HUES64 (cell line): ENCODE measurements at regions not wholly inside any gene's neighbourhood (a gene's known extent, or its start where the extent isn't known, plus 50 kb on each side); places are given as distances from the start of the nearest gene placed in this dataset.

ENCODE experiments used
- H3K27ac ChIP-seq: 2 replicates; pipeline ENCODE4 v1.7.0; 2013; ENCODE audit warnings: low read depth, low read length, inconsistent platforms
- H3K27me3 ChIP-seq: 2 replicates; pipeline ENCODE4 v1.6.1; 2013; ENCODE audit warnings: mild to moderate bottlenecking, low read length; ENCODE audit not compliant: insufficient read depth
- H3K36me3 ChIP-seq: 2 replicates; pipeline ENCODE4 v1.6.1; 2013; ENCODE audit warnings: mild to moderate bottlenecking, low read length; ENCODE audit not compliant: insufficient read depth
- H3K4me1 ChIP-seq: 2 replicates; pipeline ENCODE4 v1.6.1; 2013; ENCODE audit warnings: mild to moderate bottlenecking, low read length, moderate library complexity; ENCODE audit not compliant: insufficient read depth
- H3K4me3 ChIP-seq: 2 replicates; pipeline ENCODE4 v1.5.1; 2013; ENCODE audit warnings: mild to moderate bottlenecking, low read length, moderate library complexity
- H3K9ac ChIP-seq: 2 replicates; pipeline ENCODE4 v1.6.1; 2013; ENCODE audit warnings: mild to moderate bottlenecking, low read depth, low read length
- H3K9me3 ChIP-seq: 2 replicates; pipeline ENCODE4 v1.6.1; 2013; ENCODE audit warnings: low read depth, low read length; ENCODE audit not compliant: insufficient read depth
- WGBS: fragments of 150-250, 120-280 bp; methylation state at CpG from one replicate; pipeline ENCODE4 v1.1.7; 2013; ENCODE audit warnings: missing lambda C conversion rate; 5-methylcytosine and 5-hydroxymethylcytosine counted together

DNA sequence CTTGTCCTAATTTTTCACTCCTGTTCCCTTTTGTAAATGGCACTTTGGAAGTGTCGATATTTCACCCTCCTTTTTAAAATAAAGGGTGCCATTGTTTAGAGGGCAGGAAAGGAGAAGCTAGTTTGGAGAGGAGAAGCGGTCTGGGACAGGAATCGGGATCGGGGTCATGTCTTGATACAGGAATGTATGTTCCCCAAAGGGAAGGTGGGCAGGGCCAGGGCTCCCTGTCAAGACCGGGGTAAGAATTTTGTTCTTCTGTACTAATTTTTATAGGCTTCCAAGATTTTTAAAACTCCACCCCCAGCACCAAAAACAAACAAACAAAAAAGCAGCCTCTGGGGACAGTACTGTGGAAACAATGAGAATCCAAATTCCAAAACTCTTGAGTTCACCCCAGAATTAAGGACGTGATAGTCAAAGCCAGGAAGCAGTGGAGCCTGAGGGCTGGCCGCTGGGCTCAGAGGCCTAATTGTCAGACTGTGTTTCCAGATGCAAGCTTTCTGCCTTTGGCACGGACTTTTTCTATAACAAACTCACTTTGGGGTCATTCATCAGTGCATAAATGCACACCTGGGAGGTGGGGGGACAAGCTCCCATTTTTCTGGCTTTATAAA is 250.4 kb upstream of the SIX2 start:
- Histone ChIP-seq H3K27ac (no peak overlapping the region), H3K9ac (no peak overlapping the region), H3K36me3 (no peaks in the 10 kb centered on the region), H3K4me3 (no peak overlapping the region), H3K4me1 (peaks cover 48% of the 10 kb centered on the region), H3K27me3 (no peaks in the 10 kb centered on the region), H3K9me3 (0 out of 2 replicates have a peak, but pooled peaks cover 2% of the 10 kb centered on the region)
- WGBS, result 75% methylated on average over 7 of the region's 8 CpGs

DNA sequence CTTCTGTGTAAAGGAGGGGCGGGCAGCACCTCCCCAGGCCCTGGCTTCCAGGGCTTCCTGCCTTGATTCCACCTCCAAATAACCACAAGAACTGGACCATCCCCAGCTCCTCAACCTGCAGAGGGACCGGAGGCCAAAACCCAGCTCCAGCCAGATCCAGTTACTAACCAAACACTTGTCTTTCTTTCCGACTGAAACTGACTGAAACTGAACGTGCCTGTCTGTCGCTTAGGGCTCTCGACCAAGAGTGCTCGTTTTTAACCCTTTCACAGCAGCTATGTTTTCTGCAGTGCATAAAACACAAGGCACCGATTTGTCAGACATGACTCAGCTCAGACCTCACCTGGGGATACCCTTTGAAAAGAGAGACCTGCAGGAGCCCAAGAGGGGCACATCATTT is 249.9 kb upstream of the SIX2 start:
- Histone ChIP-seq H3K4me1 (peaks cover 48% of the 10 kb centered on the region), H3K4me3 (no peak overlapping the region), H3K27me3 (no peaks in the 10 kb centered on the region; the same call in 1 of the 2 replicates), H3K9me3 (0 out of 2 replicates have a peak, but pooled peaks cover 2% of the 10 kb centered on the region), H3K27ac (no peak overlapping the region), H3K9ac (no peak overlapping the region), H3K36me3 (no peaks in the 10 kb centered on the region)
- WGBS, result 33% methylated on average over 8 of the region's 8 CpGs

DNA sequence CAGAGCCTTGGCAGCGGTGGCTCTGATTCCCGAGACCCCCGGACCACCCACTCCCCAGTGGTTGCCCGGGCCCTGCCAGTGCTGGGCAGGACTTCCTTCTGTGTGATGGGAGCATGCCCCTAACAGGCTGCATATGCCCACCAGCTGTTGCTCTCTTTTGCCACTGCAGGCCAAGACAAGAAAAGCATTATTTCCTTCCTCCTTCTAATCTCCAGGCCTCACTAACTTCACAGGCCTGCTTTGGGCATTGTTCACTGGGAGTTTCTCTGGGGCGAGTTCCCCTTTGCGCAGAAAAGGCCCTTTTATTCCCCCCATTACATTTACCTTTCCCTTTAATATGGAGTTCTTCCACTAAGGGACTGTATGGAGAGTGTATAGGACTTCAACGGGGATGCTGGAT is 249.1 kb upstream of the SIX2 start:
- no peak overlapping the region for H3K4me3 ChIP-seq
- H3K9ac ChIP-seq, result no peak overlapping the region
- H3K36me3 ChIP-seq, result no peaks in the 10 kb centered on the region
- 78% methylated on average over 7 of the region's 7 CpGs for WGBS
- 0 out of 2 replicates have a peak, but pooled peaks cover 2% of the 10 kb centered on the region for H3K9me3 ChIP-seq
- H3K27me3 ChIP-seq, result no peaks in the 10 kb centered on the region; the same call in 1 of the 2 replicates
- peaks cover 48% of the 10 kb centered on the region for H3K4me1 ChIP-seq
- no peak overlapping the region for H3K27ac ChIP-seq

DNA sequence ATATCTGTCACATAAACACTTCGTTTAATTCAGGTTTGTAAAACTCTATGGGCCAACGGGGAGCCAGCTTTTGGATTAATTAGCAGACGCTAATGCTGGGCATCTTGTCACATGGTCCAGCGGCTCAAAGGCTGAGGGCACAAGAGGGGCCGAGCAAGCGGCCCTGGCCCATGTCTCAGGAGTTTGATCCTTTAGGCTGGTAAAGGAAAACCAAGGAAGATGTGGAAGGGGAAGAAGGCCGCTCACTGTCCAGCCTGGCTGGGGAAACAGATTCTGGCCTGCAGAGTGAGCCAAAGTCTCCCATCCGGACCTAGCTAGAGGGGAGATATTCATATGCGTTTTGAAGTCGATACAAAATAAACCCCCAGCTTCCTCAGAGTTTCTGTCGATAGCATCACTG is 248.6 kb upstream of the SIX2 start:
- H3K4me3 ChIP-seq, result no peak overlapping the region
- H3K9me3 ChIP-seq, result 0 out of 2 replicates have a peak, but pooled peaks cover 2% of the 10 kb centered on the region
- H3K27ac ChIP-seq, result 0 out of 2 replicates have a peak overlapping the region, but pooled peaks have one; percentile 17
- 56% methylated on average over 9 of the region's 11 CpGs for WGBS
- H3K4me1 ChIP-seq, result peaks cover 48% of the 10 kb centered on the region
- no peaks in the 10 kb centered on the region for H3K36me3 ChIP-seq
- H3K9ac ChIP-seq, result no peak overlapping the region
- H3K27me3 ChIP-seq, result no peaks in the 10 kb centered on the region; the same call in 1 of the 2 replicates

DNA sequence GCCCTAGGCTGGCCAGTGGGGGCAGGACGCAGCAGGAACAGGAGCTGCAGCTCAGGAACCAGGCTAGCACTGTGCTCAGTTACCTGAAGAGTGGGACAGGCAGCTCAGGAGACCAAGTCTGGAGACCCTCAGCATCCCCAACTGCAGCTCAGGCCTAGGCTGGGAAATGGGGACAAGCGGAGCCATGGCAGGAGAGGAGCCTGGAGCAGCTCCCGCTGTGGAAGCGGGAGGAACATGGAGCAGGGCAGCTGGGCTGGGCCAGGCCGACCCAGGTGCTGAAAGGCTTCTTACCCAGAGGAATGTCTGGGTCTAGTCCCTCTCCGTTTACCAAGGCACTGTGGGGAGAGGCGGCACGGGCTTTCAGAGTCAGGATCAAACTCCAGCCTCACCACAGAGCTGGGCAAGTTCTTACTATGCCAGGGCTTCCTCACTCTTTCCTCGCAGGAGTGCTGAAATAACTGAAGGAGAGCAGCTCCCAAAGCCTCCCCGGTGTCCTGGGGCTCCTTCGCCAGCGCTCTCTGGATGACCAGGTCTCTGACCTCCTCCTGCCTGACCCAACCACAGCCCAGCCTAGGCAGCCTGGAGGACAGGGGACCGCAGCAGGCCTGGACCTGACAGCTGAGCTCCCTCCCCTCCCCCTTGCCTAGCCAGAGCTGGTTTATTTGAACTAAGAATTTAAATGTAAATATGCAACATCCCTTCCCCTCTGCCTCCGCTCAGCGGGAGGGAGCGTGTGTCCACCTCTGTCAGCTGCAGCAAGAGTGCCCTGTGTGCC is 247.8 kb upstream of the SIX2 start:
- Histone ChIP-seq H3K9me3 (0 out of 2 replicates have a peak, but pooled peaks cover 2% of the 10 kb centered on the region), H3K36me3 (no peaks in the 10 kb centered on the region), H3K9ac (no peak overlapping the region), H3K4me1 (peaks cover 48% of the 10 kb centered on the region), H3K27me3 (no peaks in the 10 kb centered on the region; the same call in 1 of the 2 replicates), H3K4me3 (no peak overlapping the region), H3K27ac (no peak overlapping the region)
- WGBS, result 35% methylated on average over 15 of the region's 16 CpGs

DNA sequence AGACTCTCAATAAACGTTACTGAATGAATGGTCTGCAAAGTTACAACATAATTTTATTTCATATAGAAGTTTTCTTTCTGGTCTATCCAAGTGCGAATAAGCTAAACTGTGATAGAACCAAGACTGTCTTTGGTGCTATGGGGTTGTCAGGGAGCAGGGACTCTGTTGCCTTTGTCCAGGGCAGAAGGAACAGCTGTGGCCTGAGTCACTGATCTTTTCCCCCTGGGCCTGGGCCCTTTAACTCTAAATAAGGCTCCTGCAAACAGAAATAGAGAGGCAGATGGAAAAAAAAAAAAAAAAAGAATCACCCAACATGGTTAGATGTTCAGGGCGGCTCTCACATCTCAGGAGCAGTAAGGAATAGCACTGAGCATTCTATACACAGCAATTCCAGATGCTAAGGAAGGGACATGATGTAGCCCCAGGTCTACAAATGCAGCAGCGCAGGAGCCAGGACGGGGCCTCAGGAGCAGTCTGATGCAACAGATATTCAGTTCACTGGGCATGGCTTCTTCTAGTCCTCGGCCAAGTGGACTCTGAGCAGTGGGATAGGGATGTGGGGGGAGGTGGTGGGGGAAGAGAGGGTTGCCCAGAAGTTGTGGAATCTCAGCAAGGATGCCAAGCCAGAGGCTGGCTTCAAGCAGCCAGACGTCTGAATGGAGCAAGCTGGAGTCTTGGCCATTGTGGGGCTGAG is 247.1 kb upstream of the SIX2 start:
- Histone ChIP-seq H3K4me3 (no peak overlapping the region), H3K36me3 (no peaks in the 10 kb centered on the region), H3K4me1 (peaks cover 48% of the 10 kb centered on the region), H3K27ac (no peak overlapping the region), H3K9ac (no peak overlapping the region), H3K9me3 (0 out of 2 replicates have a peak, but pooled peaks cover 2% of the 10 kb centered on the region), H3K27me3 (no peaks in the 10 kb centered on the region; the same call in 1 of the 2 replicates)
- 85% methylated on average over 6 of the region's 7 CpGs for WGBS

DNA sequence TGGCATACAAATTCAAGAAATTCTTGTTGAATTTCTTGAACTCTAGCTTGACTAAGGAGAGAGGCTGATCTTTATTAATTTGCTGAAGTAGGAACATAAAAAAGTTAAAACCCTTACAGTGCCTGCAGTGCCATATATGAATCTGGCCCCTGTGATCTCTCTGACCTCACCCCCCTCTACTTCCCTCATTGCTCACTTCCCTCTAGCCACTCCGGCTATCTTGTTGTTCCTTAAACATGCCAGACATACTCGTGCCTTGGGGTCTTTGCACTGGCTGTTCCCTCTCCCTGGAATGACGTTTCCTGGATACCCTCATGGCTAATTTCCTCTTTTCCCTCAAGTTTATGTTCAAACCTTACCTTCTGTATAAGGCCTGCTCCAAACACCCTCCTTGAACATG is 246.3 kb upstream of the SIX2 start:
- peaks cover 46% of the 10 kb centered on the region for H3K4me1 ChIP-seq
- no peak overlapping the region for H3K9ac ChIP-seq
- H3K4me3 ChIP-seq, result no peak overlapping the region
- H3K9me3 ChIP-seq, result no peaks in the 10 kb centered on the region
- H3K27me3 ChIP-seq, result no peaks in the 10 kb centered on the region; the same call in 1 of the 2 replicates
- H3K27ac ChIP-seq, result no peak overlapping the region
- 81% methylated on average over 3 of the region's 3 CpGs for WGBS
- no peaks in the 10 kb centered on the region for H3K36me3 ChIP-seq

DNA sequence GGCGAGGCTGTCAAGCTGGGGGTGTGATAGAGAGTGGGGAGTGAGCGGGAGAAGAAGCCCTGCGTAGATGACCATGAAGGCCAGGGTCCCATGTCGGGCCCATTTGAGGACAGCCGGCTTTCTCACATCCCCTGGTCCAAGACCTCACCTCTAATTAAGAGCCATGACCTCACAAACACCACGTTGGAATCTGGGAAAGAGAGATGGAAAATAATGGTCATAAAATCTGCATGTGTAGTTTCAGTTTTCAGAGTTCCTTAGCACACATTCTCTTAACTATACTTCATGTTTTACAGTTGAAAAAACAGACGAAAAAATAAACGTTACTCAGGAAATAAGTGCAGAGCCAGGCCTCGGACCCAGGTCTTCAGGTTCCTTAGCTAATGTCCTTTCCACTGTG is 244.8 kb upstream of the SIX2 start:
- H3K9ac ChIP-seq, result no peak overlapping the region
- 93% methylated on average over 6 of the region's 9 CpGs for WGBS
- H3K36me3 ChIP-seq, result no peaks in the 10 kb centered on the region
- no peaks in the 10 kb centered on the region for H3K9me3 ChIP-seq
- H3K4me3 ChIP-seq, result no peak overlapping the region
- peaks cover 31% of the 10 kb centered on the region for H3K4me1 ChIP-seq
- H3K27me3 ChIP-seq, result no peaks in the 10 kb centered on the region; the same call in 1 of the 2 replicates
- no peak overlapping the region for H3K27ac ChIP-seq

DNA sequence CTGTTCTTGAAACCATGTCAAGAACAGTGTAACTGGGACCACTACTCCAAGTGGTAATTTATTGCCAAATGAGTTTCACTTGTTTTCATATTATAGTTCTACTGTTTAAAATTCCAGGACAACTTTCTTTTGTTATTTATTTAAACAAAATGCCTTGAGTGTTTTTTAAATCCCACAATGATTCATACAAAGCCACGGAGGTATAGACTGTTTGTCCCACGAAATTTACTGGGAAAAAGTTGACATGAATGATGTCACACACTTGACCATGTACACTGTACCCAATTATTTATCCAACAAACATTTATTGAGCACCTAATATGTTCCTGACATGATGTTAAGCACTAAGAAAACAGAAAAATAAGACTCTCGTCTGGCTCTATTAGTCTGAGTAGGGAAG is 243.9 kb upstream of the SIX2 start:
- Histone ChIP-seq H3K27me3 (no peaks in the 10 kb centered on the region; the same call in 1 of the 2 replicates), H3K4me3 (no peak overlapping the region), H3K9me3 (no peaks in the 10 kb centered on the region), H3K27ac (no peak overlapping the region), H3K4me1 (peaks cover 22% of the 10 kb centered on the region), H3K9ac (no peak overlapping the region), H3K36me3 (no peaks in the 10 kb centered on the region)
- 82% methylated on average over 2 of the region's 3 CpGs for WGBS

DNA sequence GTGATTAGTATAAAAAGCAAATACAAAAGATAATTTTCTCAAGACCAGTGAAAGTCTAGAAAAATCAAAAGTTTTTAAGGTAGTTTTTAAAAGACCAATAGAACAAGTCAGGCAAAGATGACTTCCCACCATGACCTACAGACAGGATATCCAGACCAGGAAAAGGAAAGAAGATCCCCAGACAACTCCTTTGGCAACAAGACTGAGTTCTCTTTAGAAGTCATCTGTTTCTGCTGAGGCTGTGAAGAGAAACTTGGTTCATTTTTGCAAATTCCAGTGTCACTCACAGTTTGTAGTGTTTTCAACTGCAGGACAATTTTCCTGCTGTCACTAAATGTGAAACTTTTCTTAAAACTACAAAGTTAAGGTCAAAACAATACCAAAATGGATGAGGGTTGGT is 240.9 kb upstream of the SIX2 start:
- H3K4me1 ChIP-seq, result no peaks in the 10 kb centered on the region
- H3K27ac ChIP-seq, result no peak overlapping the region

DNA sequence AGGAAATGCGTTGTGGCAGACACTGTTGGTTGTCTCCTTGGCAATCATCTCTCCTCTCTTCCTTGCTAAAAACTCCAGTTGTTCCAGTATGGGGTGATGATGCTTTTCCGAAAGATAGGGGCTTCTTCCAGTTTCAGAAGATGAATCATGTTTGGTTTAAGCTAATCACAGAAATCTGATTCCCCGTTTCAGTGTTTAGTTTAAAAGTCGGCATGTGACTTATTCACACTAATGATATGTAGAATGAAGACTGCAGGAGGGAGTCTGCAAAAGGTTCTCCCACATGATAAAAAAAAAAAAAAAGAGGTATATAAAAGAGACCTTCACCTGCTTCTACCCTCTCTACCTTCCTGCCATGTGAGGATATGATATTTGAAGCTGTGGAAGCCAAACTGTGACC is 239.0 kb upstream of the SIX2 start:
- Histone ChIP-seq H3K27me3 (no peaks in the 10 kb centered on the region), H3K36me3 (no peaks in the 10 kb centered on the region), H3K4me1 (no peaks in the 10 kb centered on the region), H3K4me3 (no peak overlapping the region), H3K9ac (no peak overlapping the region), H3K9me3 (no peaks in the 10 kb centered on the region), H3K27ac (no peak overlapping the region)
- 94% methylated on average over 3 of the region's 4 CpGs for WGBS

More for the DNA sequence above, 240.9 kb upstream of the SIX2 start:
- H3K4me3 ChIP-seq, result no peak overlapping the region
- H3K9me3 ChIP-seq, result no peaks in the 10 kb centered on the region
- H3K36me3 ChIP-seq, result no peaks in the 10 kb centered on the region
- no peaks in the 10 kb centered on the region; the same call in 1 of the 2 replicates for H3K27me3 ChIP-seq
- no peak overlapping the region for H3K9ac ChIP-seq
